ENCODE measurements at regions not wholly inside any gene's neighbourhood (a gene's known extent, or its start where the extent isn't known, plus 50 kb on each side); places are given as distances from the start of the nearest gene placed in this dataset.

GRCh38 chr5:99025298-99026045 lies 96.7 kb upstream of the CHD1 start:
- no peak overlapping the region for H3K4me3 ChIP-seq (ENCODE audit: low read depth, low read length)
- no peak overlapping the region for H3K4me2 ChIP-seq (ENCODE audit: low read length)
- TF ChIP-seq, protein P1, sequence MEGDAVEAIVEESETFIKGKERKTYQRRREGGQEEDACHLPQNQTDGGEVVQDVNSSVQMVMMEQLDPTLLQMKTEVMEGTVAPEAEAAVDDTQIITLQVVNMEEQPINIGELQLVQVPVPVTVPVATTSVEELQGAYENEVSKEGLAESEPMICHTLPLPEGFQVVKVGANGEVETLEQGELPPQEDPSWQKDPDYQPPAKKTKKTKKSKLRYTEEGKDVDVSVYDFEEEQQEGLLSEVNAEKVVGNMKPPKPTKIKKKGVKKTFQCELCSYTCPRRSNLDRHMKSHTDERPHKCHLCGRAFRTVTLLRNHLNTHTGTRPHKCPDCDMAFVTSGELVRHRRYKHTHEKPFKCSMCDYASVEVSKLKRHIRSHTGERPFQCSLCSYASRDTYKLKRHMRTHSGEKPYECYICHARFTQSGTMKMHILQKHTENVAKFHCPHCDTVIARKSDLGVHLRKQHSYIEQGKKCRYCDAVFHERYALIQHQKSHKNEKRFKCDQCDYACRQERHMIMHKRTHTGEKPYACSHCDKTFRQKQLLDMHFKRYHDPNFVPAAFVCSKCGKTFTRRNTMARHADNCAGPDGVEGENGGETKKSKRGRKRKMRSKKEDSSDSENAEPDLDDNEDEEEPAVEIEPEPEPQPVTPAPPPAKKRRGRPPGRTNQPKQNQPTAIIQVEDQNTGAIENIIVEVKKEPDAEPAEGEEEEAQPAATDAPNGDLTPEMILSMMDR (IDR thresholded peaks at IDR 0.05), result no peak
- H3K36me3 ChIP-seq (ENCODE audit: control insufficient read depth, insufficient read depth, low read length), result no peaks in the 10 kb centered on the region
- no peaks in the 10 kb centered on the region for H3K27me3 ChIP-seq (ENCODE audit: control insufficient read depth, insufficient read depth, low read length)
- H3K9me3 ChIP-seq (ENCODE audit: control insufficient read depth, low read length), result no peaks in the 10 kb centered on the region
- no peaks in the 10 kb centered on the region for H3K79me2 ChIP-seq
- H3K9ac ChIP-seq, result no peak overlapping the region
- no peaks in the 10 kb centered on the region for H3K4me1 ChIP-seq
- no peak overlapping the region for H3K27ac ChIP-seq
- H2AFZ ChIP-seq, result no peak overlapping the region

DNA sequence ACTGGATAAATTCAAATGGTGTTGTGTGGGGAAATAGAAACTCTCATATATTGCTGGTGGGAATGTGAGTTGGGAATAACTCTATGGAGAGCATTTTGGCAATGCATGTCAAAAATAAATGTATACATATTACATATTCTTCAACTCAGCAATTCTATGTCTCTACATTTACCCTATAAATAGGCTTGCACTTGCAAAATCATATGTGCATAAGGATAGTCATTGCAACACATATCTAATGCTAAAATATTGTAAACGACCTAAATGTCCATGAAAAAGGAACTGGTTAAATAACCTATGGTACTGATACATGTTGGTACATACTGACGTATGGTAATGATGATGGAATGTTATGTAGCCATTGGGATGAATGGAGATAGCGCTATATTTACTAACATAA lies 94.5 kb upstream of the CHD1 start:
- Histone ChIP-seq H3K4me1 (no peaks in the 10 kb centered on the region), H3K36me3 (ENCODE audit: control insufficient read depth, insufficient read depth, low read length) (no peaks in the 10 kb centered on the region), H3K9me3 (ENCODE audit: control insufficient read depth, low read length) (no peaks in the 10 kb centered on the region), H2AFZ (no peak overlapping the region), H3K4me3 (ENCODE audit: low read depth, low read length) (no peak overlapping the region), H3K9ac (no peak overlapping the region), H3K79me2 (no peaks in the 10 kb centered on the region), H3K4me2 (ENCODE audit: low read length) (no peak overlapping the region), H3K27me3 (ENCODE audit: control insufficient read depth, insufficient read depth, low read length) (no peaks in the 10 kb centered on the region), H3K27ac (no peak overlapping the region)
- TF ChIP-seq, protein P1 (IDR thresholded peaks at IDR 0.05), result no peak

- Histone ChIP-seq H3K4me3 (ENCODE audit: low read depth, low read length) (no peak overlapping the region), H2AFZ (no peak overlapping the region), H3K27me3 (ENCODE audit: control insufficient read depth, insufficient read depth, low read length) (no peaks in the 10 kb centered on the region), H3K79me2 (no peaks in the 10 kb centered on the region), H3K4me1 (no peaks in the 10 kb centered on the region), H3K4me2 (ENCODE audit: low read length) (no peak overlapping the region), H3K9me3 (ENCODE audit: control insufficient read depth, low read length) (no peaks in the 10 kb centered on the region), H3K36me3 (ENCODE audit: control insufficient read depth, insufficient read depth, low read length) (no peaks in the 10 kb centered on the region), H3K9ac (no peak overlapping the region), H3K27ac (no peak overlapping the region)
- TF ChIP-seq, protein P1 (IDR thresholded peaks at IDR 0.05), result no peak
These were observed 93.4 kb upstream of the CHD1 start for GRCh38 chr5:99022250-99022649.

DNA sequence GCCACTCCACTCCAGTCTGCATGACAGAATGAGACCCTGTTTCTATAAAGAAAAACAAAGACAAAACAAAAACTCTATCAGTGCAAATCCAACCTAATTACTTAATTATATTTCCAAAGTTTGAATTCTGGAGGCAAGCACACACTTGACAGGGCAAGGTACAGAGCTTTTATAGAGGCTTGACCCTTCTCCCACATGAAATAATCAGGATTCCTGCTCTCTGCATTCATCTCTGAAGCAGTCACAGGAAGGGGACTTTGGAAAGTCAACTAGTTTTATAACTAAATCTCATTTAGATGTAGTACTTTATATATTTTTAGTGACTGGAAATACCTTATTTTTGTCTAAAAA lies 91.9 kb upstream of the CHD1 start:
- Histone ChIP-seq H2AFZ (no peak overlapping the region), H3K27me3 (ENCODE audit: control insufficient read depth, insufficient read depth, low read length) (no peaks in the 10 kb centered on the region), H3K79me2 (no peaks in the 10 kb centered on the region), H3K4me3 (ENCODE audit: low read depth, low read length) (no peak overlapping the region), H3K9ac (no peak overlapping the region), H3K27ac (no peak overlapping the region), H3K4me1 (no peaks in the 10 kb centered on the region), H3K4me2 (ENCODE audit: low read length) (no peak overlapping the region), H3K36me3 (ENCODE audit: control insufficient read depth, insufficient read depth, low read length) (no peaks in the 10 kb centered on the region), H3K9me3 (ENCODE audit: control insufficient read depth, low read length) (no peaks in the 10 kb centered on the region)
- TF ChIP-seq, protein P1 (IDR thresholded peaks at IDR 0.05), result no peak
